Neural progenitor cell (in vitro differentiated cells): ENCODE measurements at regions not wholly inside any gene's neighbourhood (a gene's known extent, or its start where the extent isn't known, plus 50 kb on each side); places are given as distances from the start of the nearest gene placed in this dataset.

Source experiments
- DNase-seq: peaks from one replicate; pipeline ENCODE4 v3.0.0-alpha.2; 2016; ENCODE audit warnings: low spot score
- H2AFZ ChIP-seq: fragments of 200-600 bp; sonication (generic); replicated peaks from 2 replicates; pipeline ENCODE4 v1.6.1; 2016; ENCODE audit warnings: antibody characterized with exemption
- H3F3A ChIP-seq: fragments of 200-600 bp; sonication (generic); 2 replicates; pipeline ENCODE4 v1.6.1; 2016; ENCODE audit warnings: antibody characterized with exemption, low read depth
- H3K27ac ChIP-seq: fragments of 200-600 bp; sonication (generic); 2 replicates; pipeline ENCODE4 v1.5.1; 2016; ENCODE audit warnings: mild to moderate bottlenecking
- H3K27me3 ChIP-seq: fragments of 200-600 bp; sonication (generic); 2 replicates; pipeline ENCODE4 v1.6.1; 2016; ENCODE audit warnings: mild to moderate bottlenecking, moderate library complexity
- H3K36me3 ChIP-seq: fragments of 200-600 bp; sonication (generic); 2 replicates; pipeline ENCODE4 v1.5.1; 2016
- H3K4me1 ChIP-seq: fragments of 200-600 bp; sonication (generic); 2 replicates; pipeline ENCODE4 v1.6.1; 2016; ENCODE audit warnings: mixed run types
- H3K4me2 ChIP-seq: fragments of 200-600 bp; sonication (generic); 2 replicates; pipeline ENCODE4 v1.6.1; 2016
- H3K4me3 ChIP-seq: fragments of 200-600 bp; sonication (generic); 2 replicates; pipeline ENCODE4 v1.5.1; 2016
- H3K79me2 ChIP-seq: fragments of 200-600 bp; sonication (generic); 2 replicates; pipeline ENCODE4 v1.6.1; 2016; ENCODE audit warnings: low read depth
- H3K9ac ChIP-seq: fragments of 200-600 bp; sonication (generic); 2 replicates; pipeline ENCODE4 v1.6.1; 2016
- H3K9me3 ChIP-seq: fragments of 200-600 bp; sonication (generic); 2 replicates; pipeline ENCODE4 v1.5.1; 2016; ENCODE audit warnings: low read depth
- H4K20me1 ChIP-seq: fragments of 200-600 bp; sonication (generic); 2 replicates; pipeline ENCODE4 v1.6.1; 2016; ENCODE audit warnings: low read depth
- H3K27ac Mint-ChIP-seq: 3 replicates; pipeline ENCODE4 v1.8.0; 2021; ENCODE audit warnings: mixed read lengths
- H3K27me3 Mint-ChIP-seq: 2 replicates; pipeline ENCODE4 v1.8.0; 2022; ENCODE audit warnings: low read depth, mild to moderate bottlenecking, inconsistent platforms, moderate library complexity, mixed read lengths; ENCODE audit not compliant: insufficient read depth
- H3K36me3 Mint-ChIP-seq: 3 replicates; pipeline ENCODE4 v1.8.0; 2021; ENCODE audit warnings: mixed read lengths
- H3K4me1 Mint-ChIP-seq: 3 replicates; pipeline ENCODE4 v1.8.0; 2021; ENCODE audit warnings: mixed read lengths
- H3K4me3 Mint-ChIP-seq: 3 replicates; pipeline ENCODE4 v1.8.0; 2021; ENCODE audit warnings: mild to moderate bottlenecking, moderate library complexity, mixed read lengths
- H3K9me3 Mint-ChIP-seq: 3 replicates; pipeline ENCODE4 v1.8.0; 2020; ENCODE audit warnings: mixed read lengths
- EZH2 ChIP-seq: fragments of 200-600 bp; sonication (generic); IDR thresholded peaks from 2 replicates; pipeline ENCODE4 v1.6.1; 2017; ENCODE audit warnings: antibody characterized with exemption, mild to moderate bottlenecking, moderate library complexity
- EZH2phosphoT487 ChIP-seq: fragments of 200-600 bp; sonication (generic); IDR thresholded peaks from 2 replicates; pipeline ENCODE4 v1.6.1; 2017; ENCODE audit warnings: antibody characterized with exemption
- TF ChIP-seq, protein P1 (sequence below): fragments of 200-600 bp; sonication (generic); IDR thresholded peaks from 2 replicates; pipeline ENCODE4 v1.5.1; 2017; ENCODE audit warnings: antibody characterized with exemption, mild to moderate bottlenecking

GRCh38 chr4:74522251-74522991, 77.5 kb downstream of the AREG start:
- Histone ChIP-seq H3F3A (no peaks in the 10 kb centered on the region), H3K9me3 (no peaks in the 10 kb centered on the region), H3K4me2 (no peak overlapping the region), H3K27me3 (no peaks in the 10 kb centered on the region), H3K27ac (no peak overlapping the region), H3K9ac (no peak overlapping the region), H3K4me3 (no peak overlapping the region), H4K20me1 (no peaks in the 10 kb centered on the region), H3K4me1 (no peaks in the 10 kb centered on the region), H3K36me3 (no peaks in the 10 kb centered on the region), H2AFZ (no peak overlapping the region), H3K79me2 (no peaks in the 10 kb centered on the region)
- Mint-ChIP-seq H3K27ac (no peak overlapping the region), H3K27me3 (peaks cover 3% of the 10 kb centered on the region), H3K4me3 (no peak overlapping the region), H3K36me3 (no peaks in the 10 kb centered on the region), H3K9me3 (no peaks in the 10 kb centered on the region), H3K4me1 (no peaks in the 10 kb centered on the region)
- TF ChIP-seq EZH2, result no peak
- TF ChIP-seq, protein P1, sequence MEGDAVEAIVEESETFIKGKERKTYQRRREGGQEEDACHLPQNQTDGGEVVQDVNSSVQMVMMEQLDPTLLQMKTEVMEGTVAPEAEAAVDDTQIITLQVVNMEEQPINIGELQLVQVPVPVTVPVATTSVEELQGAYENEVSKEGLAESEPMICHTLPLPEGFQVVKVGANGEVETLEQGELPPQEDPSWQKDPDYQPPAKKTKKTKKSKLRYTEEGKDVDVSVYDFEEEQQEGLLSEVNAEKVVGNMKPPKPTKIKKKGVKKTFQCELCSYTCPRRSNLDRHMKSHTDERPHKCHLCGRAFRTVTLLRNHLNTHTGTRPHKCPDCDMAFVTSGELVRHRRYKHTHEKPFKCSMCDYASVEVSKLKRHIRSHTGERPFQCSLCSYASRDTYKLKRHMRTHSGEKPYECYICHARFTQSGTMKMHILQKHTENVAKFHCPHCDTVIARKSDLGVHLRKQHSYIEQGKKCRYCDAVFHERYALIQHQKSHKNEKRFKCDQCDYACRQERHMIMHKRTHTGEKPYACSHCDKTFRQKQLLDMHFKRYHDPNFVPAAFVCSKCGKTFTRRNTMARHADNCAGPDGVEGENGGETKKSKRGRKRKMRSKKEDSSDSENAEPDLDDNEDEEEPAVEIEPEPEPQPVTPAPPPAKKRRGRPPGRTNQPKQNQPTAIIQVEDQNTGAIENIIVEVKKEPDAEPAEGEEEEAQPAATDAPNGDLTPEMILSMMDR, result no peak
- no peak for TF ChIP-seq EZH2phosphoT487
- DNase-seq, result no peak

- Histone ChIP-seq H2AFZ (no peak overlapping the region), H3F3A (no peaks in the 10 kb centered on the region), H3K27me3 (no peaks in the 10 kb centered on the region), H3K9ac (no peak overlapping the region), H3K36me3 (no peaks in the 10 kb centered on the region), H3K27ac (no peak overlapping the region), H3K4me3 (no peak overlapping the region), H4K20me1 (no peaks in the 10 kb centered on the region), H3K4me1 (no peaks in the 10 kb centered on the region), H3K79me2 (no peaks in the 10 kb centered on the region), H3K4me2 (no peak overlapping the region), H3K9me3 (no peaks in the 10 kb centered on the region)
- TF ChIP-seq, protein P1, result no peak
- TF ChIP-seq EZH2, result no peak
- no peak for TF ChIP-seq EZH2phosphoT487
- Mint-ChIP-seq H3K4me3 (no peak overlapping the region), H3K27ac (no peak overlapping the region), H3K4me1 (no peaks in the 10 kb centered on the region), H3K9me3 (no peaks in the 10 kb centered on the region), H3K27me3 (peaks cover 2% of the 10 kb centered on the region), H3K36me3 (no peaks in the 10 kb centered on the region)
- DNase-seq, result no peak
Measured at GRCh38 chr4:74523096-74523495, 78.2 kb downstream of the AREG start.

DNA sequence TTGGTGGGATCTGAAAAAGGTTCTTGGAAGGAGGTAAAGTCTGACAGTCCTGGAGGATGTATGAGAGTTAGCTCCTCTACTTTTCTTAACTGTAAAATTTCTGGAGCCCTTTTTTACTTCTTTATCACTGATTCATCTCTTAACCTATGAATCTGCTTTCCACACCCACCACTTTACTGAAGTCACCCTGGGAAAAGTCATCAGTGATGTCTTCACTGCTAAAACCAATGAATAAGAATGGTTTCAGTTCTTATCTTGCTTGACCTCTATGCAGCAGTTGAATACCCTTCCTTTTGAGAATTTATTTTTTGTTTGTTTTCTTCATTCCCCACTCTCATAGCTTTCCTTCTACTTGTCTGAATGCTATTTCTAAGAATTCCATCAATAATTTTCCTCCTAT, 80.0 kb downstream of the AREG start:
- no peaks in the 10 kb centered on the region for H3K4me1 Mint-ChIP-seq
- Histone ChIP-seq H3K9me3 (no peaks in the 10 kb centered on the region), H4K20me1 (no peaks in the 10 kb centered on the region), H2AFZ (no peak overlapping the region), H3K79me2 (no peaks in the 10 kb centered on the region), H3F3A (no peaks in the 10 kb centered on the region), H3K4me3 (no peak overlapping the region), H3K36me3 (no peaks in the 10 kb centered on the region), H3K27ac (no peak overlapping the region), H3K27me3 (no peaks in the 10 kb centered on the region), H3K4me2 (no peak overlapping the region), H3K9ac (no peak overlapping the region), H3K4me1 (no peaks in the 10 kb centered on the region)
- no peaks in the 10 kb centered on the region for H3K36me3 Mint-ChIP-seq
- no peak overlapping the region for H3K4me3 Mint-ChIP-seq
- no peak for DNase-seq
- no peak overlapping the region for H3K27ac Mint-ChIP-seq
- TF ChIP-seq EZH2 (no peak), EZH2phosphoT487 (no peak)
- TF ChIP-seq, protein P1, result no peak
- no peaks in the 10 kb centered on the region for H3K9me3 Mint-ChIP-seq
- H3K27me3 Mint-ChIP-seq, result peaks cover 3% of the 10 kb centered on the region
